GM12874 (cell line): ENCODE measurements at regions not wholly inside any gene's neighbourhood (a gene's known extent, or its start where the extent isn't known, plus 50 kb on each side); places are given as distances from the start of the nearest gene placed in this dataset.
A peak's percentile ranks its signal among the peaks of the same experiment; 100 is the strongest.

Experiments
- CTCF ChIP-seq: IDR thresholded peaks from 2 replicates; pipeline ENCODE4 v1.5.1; 2011; ENCODE audit warnings: low read depth, mild to moderate bottlenecking, control low read depth, low read length, moderate library complexity; ENCODE audit not compliant: insufficient read depth

DNA sequence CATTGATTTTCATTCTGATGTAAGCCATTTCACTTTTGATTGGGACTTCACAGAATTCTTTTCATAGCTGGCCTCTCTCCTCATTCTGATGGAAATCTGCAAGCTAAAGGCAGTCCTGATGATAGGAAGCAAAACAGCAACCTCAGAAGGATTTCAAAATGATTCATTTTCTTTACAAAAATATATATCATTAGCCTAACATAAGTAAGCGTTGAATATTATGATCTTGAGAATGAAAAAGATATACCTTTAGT lies 143.1 kb upstream of the GJE1 start:
- no peak for TF ChIP-seq CTCF

DNA sequence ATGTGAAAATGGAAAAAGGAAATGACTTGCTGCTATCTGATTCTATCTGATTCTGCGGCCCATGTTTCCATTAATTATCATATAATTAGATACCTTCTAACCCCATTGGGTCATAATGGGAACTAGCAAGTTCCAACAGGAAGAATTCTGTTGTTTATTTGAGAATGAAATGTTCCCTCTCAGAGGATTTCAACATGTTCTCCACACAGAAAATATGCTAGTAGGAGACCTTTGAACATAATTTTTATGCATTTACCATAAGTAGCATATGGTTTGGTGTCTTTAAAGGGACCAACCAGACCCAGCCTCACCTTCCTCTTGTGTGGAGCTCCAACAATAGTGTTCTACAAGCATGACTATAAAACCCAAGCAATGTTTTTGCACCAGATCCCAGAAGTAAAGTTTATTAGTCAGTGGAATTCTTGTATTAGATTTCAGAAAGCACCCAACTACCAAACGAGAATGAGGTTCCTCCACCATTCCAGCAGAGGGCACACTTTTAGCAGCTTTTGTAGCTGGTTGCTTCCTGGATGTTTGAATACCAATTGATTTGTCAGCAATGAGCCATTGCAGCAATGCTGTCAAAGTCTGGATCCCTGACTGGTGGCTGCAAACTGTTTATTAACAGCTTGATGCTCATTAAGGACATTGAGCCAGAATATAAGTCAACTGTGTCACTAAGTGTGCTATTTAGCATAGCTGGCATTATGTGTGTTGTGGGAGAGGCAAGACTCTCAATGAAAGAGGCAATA lies 143.6 kb upstream of the GJE1 start:
- TF ChIP-seq CTCF = peak; percentile 67

DNA sequence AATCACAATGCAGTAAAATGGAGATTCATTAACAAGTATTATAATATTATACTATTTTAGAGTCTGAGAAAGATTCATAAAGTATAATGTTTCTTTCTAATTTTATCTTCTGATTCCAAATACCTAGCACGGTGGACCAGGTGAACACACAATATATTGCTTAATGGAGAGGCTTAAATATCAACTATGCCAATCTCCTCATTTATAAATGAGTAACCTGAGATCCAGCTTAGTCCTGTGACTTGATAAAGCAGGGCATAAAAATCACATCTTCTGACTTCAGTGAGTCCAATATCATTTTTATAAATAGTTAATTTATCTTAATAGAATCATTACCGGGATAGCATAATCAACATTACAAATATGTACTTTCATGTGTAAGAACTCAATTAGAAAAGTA lies 144.4 kb upstream of the GJE1 start:
- TF ChIP-seq CTCF = no peak

GRCh38 chr6:141986457-141986856 lies 146.3 kb upstream of the GJE1 start:
- TF ChIP-seq CTCF = no peak

DNA sequence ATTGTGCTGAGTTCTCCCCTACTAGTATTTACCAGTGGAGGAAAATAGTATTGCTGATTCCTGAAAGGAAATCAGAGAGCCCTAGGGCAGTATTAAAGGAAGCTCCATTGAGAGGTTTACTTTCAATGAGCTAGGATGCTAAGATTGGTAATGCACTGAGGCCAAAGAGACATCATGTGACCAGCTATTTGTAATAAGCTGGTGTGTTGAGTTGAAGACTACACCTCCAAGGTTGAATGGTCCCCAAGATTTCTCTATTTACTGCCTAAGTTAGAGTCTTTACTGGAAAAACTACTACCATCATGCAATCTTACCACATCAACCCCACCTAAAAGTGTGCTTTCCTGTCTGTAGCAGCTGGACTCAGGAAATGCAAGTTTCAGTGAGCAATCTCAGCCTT lies 151.5 kb upstream of the GJE1 start:
- no peak for TF ChIP-seq CTCF

DNA sequence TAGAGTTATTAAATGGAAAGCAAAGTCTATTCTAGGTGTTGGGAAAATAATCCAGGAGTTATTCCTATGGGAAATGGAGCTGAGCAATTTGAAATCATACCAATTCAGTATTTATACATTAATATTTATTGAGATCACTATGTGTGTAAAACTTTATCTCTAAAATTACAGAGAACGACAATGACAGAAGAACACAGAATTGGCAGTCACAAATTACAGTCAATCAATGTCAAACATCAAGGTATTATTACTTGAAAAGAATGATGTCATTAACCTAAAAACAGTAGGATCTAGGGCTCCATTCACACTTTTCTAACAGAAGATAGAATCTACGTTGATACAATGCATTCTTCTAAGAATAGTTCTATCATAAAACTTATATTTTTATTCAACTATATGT lies 154.9 kb upstream of the GJE1 start:
- no peak for TF ChIP-seq CTCF

DNA sequence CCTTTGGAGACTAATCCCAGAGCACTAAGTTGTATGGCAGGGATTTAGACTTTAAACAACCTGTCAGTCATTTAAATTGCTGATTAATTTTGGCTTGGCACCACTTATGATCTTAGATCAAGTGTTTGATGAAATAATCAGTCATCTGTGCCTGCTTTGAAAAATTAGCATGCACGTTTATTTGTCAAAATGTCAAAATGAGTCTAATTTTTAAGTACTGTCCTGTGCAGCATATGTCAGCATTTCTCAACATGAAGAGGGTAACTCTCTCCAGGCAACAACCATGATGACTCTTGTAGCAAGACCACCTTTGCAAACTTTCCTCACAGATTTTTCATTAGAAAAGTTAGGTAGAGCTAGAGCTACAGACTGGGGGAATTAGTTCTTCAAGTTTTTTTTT lies 155.7 kb upstream of the GJE1 start:
- TF ChIP-seq CTCF = no peak
